GM19035 (cell line): ENCODE measurements at regions not wholly inside any gene's neighbourhood (a gene's known extent, or its start where the extent isn't known, plus 50 kb on each side); places are given as distances from the start of the nearest gene placed in this dataset.
"Not testable (repeated sequence)": the region's sequence is repeated elsewhere in the genome, so short reads cannot be mapped to it uniquely, and the experiment has no call there.

ENCODE experiments used
- ATAC-seq: cut with Tn5 transposase; IDR thresholded peaks from one replicate; pipeline ENCODE4 v1.9.1; 2021; ENCODE audit not compliant: unreplicated experiment

DNA sequence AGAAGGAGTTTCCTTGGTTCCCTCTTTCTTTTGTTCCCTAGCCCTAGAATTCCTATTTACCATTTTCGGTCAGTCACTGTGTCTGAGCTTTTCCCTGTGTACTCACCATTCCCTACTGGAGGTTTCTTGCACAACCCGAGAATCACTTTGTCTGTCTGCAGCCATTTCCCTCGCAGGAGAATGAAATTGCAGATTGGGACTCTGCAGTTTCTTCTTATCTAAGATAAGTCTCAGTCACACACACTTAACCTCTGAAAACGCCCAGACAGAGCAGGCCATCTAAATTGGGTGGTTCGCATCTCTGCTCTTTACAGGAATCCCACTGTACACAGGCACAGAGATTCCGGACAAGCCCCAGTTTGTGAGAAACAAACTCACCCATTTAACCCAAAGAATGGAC, 58.6 kb upstream of the CNTNAP2 start:
- no peak for ATAC-seq

DNA sequence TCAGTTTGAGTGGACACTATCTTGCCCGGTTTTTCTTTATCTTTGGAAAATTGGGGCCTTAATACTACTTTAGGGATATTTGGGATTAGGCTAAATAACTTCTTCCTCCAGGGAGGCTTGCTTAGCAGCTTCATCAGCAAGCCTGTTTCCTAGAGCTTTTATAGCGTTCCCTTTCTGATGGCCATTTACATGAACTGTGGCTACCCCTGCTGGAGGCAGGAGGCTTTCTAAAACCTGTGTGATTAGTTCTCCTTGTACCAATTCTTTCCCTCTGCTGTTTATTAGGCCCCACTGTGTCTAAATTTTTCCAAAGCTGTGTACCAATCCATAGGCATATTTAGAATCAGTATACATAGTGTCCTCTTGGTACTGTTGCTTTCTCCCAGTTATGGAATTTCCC, 61.7 kb upstream of the CNTNAP2 start:
- ATAC-seq: no peak

DNA sequence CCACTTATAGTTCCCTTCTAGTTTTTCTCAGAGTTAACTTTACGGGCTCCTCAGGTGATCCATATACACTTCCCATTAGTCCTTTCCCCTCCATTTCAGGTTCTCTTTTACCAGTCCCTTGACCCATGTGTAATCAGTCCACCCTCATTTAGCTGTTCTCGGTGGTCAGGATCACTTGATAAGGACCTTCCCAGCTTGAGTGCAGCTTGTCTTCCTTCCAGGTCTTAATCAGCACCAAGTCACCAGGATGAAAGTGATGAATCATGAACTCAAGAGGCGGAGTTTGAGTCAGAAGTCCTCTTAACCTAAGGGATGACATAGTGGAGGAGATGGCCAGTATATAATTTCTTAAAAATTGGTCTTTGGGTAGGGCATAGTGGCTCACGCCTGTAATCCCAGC, 63.1 kb upstream of the CNTNAP2 start:
- no peak for ATAC-seq

DNA sequence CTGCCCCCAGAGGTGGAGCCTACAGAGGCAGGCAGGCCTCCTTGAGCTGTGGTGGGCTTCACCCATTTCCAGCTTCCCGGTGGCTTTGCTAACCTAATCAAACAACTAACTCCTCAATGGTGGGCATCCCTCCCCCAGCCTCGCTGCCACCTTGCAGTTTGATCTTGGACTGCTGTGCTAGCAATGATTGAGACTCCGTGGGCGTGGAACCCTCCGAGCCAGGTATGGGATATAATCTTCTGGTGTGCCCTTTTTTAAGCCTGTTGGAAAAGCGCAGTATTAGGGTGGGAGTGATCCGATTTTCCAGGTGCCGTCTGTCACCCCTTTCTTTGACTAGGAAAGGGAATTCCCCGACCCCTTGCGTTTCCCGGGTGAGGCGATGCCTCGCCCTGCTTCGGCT, 73.3 kb upstream of the CNTNAP2 start:
- ATAC-seq: not testable (repeated sequence)

DNA sequence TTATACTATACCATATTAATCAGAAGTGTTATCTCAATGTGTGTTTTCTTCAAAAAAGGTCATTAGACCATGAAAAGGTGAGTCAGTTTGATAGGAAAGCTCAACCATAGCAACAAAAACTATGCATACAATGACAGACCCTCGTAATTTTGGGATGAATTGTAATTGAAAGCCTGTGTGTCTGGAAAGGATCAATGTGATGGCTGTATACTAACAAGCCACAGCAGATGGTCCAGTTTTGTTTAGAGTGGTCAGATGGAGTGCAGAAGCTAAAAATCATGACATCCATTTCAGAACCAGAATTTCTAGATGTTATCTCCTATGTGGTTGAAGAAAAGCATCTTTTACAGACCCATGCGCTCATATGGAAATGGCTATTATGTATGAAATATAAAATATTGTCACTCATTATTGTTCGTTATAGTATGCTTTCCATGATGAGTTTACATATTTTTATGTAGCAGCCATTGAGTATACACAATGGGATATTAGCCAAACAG, 88.3 kb upstream of the CNTNAP2 start:
- no peak for ATAC-seq

DNA sequence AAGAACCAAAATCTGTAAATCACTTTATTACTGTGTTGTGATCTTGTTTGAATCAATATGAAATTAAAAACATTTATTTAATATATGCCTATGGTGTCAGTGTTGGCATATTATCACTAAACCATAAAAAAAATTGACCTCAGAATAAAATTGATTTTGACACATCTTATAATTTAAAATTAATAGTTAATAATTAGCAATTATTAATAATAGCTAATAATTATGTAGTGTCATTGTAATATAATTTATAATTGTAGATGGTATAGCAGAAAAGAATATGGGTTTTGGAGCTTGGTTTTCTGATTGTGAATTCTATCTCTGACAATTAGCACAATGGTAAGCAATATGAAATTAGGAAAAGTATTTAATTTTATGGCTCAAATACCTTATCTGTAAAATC, 89.4 kb upstream of the CNTNAP2 start:
- ATAC-seq: no peak

DNA sequence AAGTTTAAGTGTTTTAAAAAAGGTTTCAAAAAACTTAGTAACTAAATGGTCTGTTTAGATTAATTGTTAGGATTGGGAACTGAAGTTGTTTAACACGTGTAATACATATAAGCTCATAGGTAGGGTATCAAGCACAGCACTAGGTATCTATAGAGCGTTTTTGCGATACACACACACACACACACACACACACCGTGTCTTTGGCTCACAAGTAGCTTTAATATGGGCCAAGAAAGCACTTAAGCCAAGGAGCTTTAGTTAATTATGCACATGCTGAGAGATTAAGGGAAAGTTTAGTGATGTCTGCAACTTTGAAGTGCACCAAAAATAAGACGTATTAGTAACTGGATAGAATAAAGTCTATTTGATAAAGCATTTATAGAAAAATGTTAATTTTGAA, 93.8 kb upstream of the CNTNAP2 start:
- no peak for ATAC-seq

DNA sequence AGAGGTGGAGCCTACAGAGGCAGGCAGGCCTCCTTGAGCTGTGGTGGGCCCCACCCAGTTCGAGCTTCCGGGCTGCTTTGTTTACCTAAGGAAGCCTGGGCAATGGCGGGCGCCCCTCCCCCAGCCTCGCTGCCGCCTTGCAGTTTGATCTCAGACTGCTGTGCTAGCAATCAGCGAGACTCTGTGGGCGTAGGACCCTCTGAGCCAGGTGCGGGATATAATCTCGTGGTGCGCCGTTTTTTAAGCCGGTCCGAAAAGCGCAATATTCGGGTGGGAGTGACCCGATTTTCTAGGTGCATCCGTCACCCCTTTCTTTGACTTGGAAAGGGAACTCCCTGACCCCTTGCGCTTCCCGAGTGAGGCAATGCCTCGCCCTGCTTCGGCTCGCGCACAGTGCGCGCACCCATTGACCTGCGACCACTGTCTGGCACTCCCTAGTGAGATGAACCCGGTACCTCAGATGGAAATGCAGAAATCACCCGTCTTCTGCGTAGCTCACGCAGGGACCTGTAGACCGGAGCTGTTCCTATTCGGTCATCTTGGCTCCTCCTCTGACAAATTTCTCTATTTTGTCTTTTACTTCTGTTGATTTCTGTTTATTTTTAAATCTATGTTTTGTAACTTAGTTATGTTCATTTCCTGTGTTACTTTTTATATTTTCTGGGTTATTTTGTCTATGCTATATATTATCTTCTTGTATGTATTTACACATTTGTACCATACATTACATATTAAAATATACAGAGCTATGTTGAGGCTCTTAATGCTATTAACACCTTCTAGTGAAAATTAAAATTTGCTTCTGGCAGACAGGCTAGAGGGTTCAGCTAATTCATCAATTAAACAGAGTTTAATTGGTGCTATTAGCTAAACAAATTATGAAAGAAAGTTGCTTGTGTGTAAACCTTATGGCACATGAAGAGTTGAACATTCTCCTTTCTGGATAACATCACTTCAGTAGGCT, 97.3 kb upstream of the CNTNAP2 start:
- not testable (repeated sequence) for ATAC-seq

DNA sequence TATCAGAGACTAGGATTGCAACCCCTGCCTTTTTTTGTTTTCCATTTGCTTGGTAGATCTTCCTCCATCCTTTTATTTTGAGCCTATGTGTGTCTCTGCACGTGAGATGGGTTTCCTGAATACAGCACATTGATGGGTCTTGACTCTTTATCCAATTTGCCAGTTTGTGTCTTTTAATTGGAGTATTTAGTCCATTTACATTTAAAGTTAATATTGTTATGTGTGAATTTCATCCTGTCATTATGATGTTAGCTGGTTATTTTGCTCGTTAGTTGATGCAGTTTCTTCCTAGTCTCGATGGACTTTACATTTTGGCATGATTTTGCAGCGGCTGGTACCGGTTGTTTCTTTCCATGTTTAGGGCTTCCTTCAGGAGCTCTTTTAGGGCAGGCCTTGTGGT, 99.2 kb upstream of the CNTNAP2 start:
- not testable (repeated sequence) for ATAC-seq

DNA sequence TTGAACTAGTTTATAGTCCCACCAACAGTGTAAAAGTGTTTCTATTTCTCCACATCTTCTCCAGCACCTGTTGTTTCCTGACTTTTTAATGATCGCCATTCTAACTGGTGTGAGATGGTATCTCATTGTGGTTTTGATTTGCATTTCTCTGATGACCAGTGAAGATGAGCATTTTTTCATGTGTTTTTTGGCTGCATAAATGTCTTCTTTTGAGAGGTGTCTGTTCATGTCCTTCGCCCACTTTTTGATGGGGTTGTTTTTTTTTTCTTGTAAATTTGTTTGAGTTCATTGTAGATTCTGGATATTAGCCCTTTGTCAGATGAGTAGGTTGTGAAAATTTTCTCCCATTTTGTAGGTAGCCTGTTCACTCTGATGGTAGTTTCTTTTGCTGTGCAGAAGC, 102.4 kb upstream of the CNTNAP2 start:
- ATAC-seq: not testable (repeated sequence)

DNA sequence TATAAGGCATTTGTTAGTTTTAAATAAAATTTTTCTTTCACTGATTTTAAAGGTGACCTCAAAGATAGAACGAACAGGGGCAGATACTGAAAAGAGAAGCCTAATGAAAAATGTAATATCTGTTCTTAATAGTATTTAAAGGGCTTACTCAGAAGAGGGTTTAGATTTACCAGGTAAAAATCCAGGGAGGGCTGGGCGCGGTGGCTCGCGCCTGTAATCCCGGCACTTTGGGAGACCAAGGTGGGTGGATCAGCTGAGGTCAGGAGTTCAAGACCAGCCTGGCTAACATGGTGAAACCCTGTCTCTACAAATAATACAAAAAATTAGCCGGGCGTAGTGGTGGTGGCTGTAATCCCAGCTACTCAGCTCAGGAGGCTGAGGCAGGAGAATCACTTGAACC, 108.3 kb upstream of the CNTNAP2 start:
- ATAC-seq: no peak

DNA sequence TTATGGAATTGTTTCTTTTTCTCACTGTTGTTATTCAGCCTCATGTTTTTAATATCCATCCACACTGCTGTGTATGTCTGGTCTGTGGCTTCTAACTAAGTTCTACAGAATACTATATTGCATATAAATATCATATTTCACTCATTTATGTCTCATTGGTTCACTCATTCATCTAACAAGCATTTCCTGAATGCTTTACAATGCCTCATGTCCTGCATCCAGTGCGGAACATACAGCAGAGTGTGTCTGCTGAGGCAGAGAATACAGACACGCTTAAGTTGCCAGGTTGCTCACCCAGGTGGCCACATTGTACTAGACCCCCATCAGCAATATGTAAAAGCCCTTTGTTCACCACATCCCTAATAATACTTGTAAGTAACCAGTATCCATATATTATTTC, 111.8 kb upstream of the CNTNAP2 start:
- no peak for ATAC-seq

DNA sequence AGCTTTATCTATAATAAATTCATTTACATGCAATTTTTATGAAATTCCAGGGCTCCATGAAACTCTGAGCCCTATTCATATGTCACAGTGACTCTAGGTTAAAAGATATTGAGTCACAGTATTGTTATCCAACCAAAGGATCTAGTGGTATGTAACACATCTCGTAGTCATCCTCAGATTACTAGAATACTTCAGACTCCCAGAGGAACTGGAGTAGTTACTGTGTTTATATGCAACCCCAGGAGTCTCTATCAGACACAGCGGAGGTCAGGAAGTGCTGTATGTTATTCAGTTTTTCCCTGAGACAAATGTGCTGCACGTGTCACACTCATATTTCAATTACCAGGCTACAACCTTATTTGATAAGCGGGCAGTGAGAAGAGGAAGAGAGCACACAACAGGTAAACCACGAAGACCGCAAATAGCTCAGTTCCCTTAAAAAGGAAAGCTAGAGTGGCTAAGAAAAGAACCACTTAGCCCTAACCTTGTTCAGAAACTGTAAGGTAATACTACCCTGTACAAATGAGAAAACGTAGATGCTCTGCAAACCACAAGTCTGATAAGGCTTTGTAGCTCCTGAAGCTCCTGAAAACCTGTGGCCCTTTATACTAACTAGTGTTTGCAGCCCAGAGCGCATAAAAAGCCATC, 114.0 kb upstream of the CNTNAP2 start:
- ATAC-seq: no peak

DNA sequence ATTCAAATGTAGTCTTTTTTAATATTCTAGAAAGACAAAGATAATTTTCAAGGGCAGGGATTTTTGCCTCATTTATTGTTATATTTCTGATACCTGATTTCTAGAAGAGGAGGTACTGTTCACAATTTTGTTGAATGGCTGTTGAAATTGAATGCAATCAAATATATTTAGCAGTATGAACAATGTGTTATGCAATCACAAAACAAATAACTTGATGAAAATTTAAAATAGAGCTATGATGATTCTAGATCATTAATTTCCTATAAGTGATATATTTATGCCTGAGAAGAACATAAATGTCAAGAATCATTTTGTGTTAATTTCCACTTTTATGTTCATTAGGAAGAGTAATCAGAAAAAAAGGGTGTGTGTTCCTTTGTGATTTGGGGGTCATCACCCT, 114.6 kb upstream of the CNTNAP2 start:
- ATAC-seq: no peak

DNA sequence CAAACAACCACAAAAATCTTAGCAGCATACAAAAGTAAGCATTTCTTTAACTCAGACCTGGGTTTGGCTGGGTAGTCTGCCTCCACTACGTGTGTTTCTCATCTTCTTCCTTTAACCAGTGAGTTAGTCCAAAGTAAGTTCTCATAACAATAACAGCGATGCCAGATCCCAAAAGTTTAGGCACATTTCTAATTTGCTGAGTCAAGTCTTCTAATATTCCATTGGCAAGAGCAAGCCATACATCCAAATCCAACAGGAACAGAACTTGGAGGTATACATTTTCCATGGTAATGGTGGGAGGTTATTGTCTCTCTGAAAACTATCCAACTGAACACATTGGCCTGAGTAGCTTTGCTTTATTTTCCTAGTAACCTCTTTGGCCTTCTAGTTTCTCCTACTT, 115.7 kb upstream of the CNTNAP2 start:
- ATAC-seq: no peak

DNA sequence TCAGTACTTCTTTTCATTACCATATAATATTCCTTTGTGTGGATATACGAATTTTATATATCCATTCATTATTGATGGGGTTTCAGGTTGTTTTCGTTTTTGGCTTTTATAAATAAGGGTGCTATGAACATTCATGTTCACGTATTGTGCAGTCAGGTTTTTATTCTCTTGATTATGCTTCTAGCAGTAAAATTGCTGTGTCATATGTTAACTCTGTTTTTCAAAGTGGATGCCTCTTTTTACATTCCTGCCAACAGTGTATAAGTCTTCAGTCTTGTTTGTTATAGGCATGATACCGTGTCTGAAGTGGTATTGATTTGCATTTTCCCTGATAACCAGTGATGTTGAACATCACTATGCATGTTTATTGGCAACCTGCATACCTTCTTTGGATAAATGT, 127.1 kb upstream of the CNTNAP2 start:
- ATAC-seq: no peak

DNA sequence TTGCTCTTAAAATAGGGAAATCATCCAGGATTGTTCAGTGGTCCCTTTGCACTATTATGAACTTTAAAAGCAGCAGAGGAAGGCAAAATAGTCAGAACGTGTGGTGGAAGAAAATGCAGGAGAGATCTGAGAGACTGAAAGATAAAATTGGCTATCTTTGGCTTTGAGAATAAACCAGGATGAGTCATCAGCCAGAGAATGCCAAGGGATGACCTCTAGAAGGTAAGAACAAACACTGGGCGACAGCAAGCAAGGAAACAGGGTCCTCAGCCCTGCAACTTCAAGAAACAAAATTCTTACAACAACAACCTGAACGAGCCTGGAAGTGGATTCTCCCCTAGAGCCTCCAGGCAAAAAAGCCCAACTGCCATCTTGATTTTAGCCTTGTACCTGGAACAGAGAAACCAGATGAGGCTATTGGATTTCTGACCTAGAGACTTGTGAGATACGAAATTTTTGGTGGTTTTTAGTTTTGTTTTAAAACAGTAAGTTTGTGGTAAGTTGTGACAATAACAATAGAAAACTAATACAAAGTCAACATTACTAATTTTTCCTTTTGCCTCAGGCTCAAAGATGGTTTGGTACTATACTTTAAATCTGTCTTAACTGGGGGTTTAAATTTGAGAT, 130.2 kb upstream of the CNTNAP2 start:
- no peak for ATAC-seq

DNA sequence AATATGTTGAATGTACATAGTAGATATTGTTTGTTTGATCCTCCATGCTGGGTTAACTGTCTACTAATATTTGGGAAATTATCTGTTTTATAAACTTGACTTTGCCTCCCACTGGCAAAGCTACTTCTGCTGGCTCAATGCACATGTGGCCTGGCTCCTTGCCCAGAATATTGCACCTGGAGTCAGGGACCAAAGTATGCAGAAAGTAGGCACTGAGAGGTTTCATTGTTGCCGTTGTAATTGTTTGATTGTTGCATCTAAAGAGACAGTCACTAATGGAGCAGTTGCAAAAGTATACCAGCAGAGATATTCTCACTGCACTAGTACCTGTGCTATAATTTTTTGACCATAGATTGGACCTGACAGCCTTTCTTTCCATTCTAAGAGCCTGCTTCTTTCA, 137.8 kb upstream of the CNTNAP2 start:
- no peak for ATAC-seq

DNA sequence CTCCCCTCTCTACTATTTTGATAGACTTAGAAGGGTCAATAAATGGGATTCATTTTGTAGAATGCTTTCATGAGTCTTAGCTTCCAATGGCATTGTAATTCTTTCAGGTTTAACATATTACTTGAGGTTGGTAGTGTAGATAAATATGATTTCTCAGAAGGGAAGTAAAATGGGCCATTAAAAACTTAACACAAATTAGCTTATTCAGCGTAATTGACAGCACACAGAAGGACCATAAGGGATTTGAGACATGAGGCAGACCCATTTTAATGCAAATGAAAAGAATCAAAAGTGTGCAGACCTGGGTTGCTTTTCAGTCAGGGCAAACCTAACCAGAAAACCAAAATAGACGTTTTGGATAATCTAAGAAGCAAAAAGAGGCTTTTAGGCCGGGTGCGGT, 156.6 kb upstream of the CNTNAP2 start:
- no peak for ATAC-seq

DNA sequence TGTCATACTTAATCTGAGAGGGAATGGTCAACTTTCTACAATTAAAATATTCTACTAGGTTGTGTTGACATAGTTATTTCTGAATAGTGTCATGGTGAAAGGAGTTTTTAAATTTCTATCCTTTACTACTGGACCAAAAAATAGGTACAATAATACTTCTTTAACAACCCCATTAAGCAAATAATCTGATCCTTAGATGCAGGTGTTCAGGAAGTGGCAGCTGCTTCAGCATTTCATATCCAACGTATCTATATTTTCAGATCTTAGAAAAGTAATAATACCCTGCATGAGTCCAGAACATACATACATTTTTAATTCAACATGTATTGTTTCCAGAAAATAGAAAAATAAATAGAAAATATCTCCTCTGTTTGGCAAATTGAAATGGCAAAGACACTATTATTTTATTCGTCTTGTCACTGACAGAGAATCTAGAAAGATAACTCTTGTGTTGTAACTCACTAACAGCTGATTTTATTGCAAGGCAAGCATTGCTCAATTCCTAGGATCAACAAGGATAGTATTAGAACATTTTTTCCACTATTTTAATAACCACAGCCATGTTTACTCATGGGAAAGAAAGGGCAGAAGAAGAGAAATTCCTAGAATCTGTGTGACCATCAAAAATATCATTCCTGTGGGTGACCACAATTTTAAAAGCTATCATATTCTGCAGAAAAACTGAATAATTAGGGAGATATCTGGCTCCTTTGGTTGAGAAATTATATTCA, 159.3 kb upstream of the CNTNAP2 start:
- ATAC-seq: no peak

DNA sequence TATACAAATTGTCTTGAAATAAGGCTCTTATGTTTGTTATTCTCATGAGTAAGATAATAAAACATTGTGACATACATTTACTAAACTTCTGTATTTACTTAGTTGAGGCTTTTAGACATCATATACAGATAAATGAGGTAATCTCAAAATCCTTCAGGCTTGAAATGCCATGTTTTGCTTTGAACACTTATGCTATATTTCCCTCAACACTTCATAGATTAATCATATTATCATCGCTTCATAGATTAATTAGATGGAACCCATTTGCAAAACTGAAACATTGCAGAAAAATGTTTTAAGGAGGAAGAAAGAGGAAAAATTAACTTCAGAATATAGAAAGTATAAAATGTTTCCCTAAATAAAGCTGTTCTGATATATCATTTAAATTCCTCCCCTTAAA, 165.0 kb upstream of the CNTNAP2 start:
- no peak for ATAC-seq
